HL-60 (cell line): ENCODE measurements at regions not wholly inside any gene's neighbourhood (a gene's known extent, or its start where the extent isn't known, plus 50 kb on each side); places are given as distances from the start of the nearest gene placed in this dataset.

Experiments used
- DNase-seq, 2 experiments: peaks; one replicate each; pipeline ENCODE4 v3.0.0-alpha.2; 2010 to 2020; ENCODE audit warnings: low read depth in 1 of 2, low spot score in 1 of 2
- H3K27ac ChIP-seq: fragments of 250-450 bp; sonication (Bioruptor Pico); replicated peaks from 2 replicates; pipeline ENCODE4 v1.5.1; 2020; ENCODE audit warnings: mild to moderate bottlenecking, moderate library complexity
- H3K27me3 ChIP-seq: fragments of 250-450 bp; sonication (Bioruptor Pico); 2 replicates; pipeline ENCODE4 v1.5.1; 2021; ENCODE audit warnings: mild to moderate bottlenecking, moderate library complexity; ENCODE audit not compliant: insufficient read depth, poor library complexity, severe bottlenecking
- H3K4me3 ChIP-seq: replicated peaks from 2 replicates; pipeline ENCODE4 v1.5.1; 2011; ENCODE audit warnings: mild to moderate bottlenecking, control low read depth, low read length; ENCODE audit not compliant: insufficient read depth
- GABPA ChIP-seq: IDR thresholded peaks from 2 replicates; pipeline ENCODE4 v1.6.1; 2012; ENCODE audit warnings: low read depth
- POLR2AphosphoS5 ChIP-seq: IDR thresholded peaks from 2 replicates; pipeline ENCODE4 v1.6.1; 2012; ENCODE audit warnings: low read depth
- SPI1 ChIP-seq: IDR thresholded peaks from 2 replicates; pipeline ENCODE4 v1.6.1; 2012; ENCODE audit warnings: low read depth, mild to moderate bottlenecking, borderline replicate concordance
- TF ChIP-seq, protein P1 (sequence below): IDR thresholded peaks from 2 replicates; pipeline ENCODE4 v1.6.1; 2012; ENCODE audit warnings: low read depth; ENCODE audit not compliant: insufficient replicate concordance
- TF ChIP-seq, protein P2 (sequence below): IDR thresholded peaks from one replicate; pipeline ENCODE4 v1.5.1; 2011; ENCODE audit warnings: low read length, control low read depth, inconsistent platforms; ENCODE audit not compliant: insufficient read depth

DNA sequence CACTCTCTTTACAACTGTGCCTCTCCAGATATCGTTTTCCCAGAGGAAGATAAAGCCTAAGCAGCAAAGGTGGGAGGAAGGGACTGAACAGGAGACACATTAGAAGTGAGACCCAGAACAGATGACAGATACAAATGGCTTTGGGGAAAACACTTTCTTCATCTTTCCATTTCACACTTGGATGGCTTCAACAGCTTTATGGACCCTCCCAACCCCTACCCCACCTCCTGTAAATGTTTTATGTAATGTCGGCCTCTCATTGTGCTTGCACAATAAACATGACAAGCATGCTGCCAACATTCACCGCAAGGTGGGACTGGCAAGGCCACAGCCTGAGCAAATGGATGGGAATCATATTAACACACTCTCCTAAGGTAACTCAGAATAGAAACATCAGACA, 1088.6 kb downstream of the TUSC7 start:
- no peak for DNase-seq
- no peak overlapping the region for H3K27ac ChIP-seq
- no peak overlapping the region for H3K4me3 ChIP-seq
- no peaks in the 10 kb centered on the region for H3K27me3 ChIP-seq
- TF ChIP-seq GABPA (no peak), SPI1 (no peak), POLR2AphosphoS5 (no peak)
- TF ChIP-seq, protein P1, sequence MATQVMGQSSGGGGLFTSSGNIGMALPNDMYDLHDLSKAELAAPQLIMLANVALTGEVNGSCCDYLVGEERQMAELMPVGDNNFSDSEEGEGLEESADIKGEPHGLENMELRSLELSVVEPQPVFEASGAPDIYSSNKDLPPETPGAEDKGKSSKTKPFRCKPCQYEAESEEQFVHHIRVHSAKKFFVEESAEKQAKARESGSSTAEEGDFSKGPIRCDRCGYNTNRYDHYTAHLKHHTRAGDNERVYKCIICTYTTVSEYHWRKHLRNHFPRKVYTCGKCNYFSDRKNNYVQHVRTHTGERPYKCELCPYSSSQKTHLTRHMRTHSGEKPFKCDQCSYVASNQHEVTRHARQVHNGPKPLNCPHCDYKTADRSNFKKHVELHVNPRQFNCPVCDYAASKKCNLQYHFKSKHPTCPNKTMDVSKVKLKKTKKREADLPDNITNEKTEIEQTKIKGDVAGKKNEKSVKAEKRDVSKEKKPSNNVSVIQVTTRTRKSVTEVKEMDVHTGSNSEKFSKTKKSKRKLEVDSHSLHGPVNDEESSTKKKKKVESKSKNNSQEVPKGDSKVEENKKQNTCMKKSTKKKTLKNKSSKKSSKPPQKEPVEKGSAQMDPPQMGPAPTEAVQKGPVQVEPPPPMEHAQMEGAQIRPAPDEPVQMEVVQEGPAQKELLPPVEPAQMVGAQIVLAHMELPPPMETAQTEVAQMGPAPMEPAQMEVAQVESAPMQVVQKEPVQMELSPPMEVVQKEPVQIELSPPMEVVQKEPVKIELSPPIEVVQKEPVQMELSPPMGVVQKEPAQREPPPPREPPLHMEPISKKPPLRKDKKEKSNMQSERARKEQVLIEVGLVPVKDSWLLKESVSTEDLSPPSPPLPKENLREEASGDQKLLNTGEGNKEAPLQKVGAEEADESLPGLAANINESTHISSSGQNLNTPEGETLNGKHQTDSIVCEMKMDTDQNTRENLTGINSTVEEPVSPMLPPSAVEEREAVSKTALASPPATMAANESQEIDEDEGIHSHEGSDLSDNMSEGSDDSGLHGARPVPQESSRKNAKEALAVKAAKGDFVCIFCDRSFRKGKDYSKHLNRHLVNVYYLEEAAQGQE, result no peak
- TF ChIP-seq, protein P2, sequence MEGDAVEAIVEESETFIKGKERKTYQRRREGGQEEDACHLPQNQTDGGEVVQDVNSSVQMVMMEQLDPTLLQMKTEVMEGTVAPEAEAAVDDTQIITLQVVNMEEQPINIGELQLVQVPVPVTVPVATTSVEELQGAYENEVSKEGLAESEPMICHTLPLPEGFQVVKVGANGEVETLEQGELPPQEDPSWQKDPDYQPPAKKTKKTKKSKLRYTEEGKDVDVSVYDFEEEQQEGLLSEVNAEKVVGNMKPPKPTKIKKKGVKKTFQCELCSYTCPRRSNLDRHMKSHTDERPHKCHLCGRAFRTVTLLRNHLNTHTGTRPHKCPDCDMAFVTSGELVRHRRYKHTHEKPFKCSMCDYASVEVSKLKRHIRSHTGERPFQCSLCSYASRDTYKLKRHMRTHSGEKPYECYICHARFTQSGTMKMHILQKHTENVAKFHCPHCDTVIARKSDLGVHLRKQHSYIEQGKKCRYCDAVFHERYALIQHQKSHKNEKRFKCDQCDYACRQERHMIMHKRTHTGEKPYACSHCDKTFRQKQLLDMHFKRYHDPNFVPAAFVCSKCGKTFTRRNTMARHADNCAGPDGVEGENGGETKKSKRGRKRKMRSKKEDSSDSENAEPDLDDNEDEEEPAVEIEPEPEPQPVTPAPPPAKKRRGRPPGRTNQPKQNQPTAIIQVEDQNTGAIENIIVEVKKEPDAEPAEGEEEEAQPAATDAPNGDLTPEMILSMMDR, result no peak

DNA sequence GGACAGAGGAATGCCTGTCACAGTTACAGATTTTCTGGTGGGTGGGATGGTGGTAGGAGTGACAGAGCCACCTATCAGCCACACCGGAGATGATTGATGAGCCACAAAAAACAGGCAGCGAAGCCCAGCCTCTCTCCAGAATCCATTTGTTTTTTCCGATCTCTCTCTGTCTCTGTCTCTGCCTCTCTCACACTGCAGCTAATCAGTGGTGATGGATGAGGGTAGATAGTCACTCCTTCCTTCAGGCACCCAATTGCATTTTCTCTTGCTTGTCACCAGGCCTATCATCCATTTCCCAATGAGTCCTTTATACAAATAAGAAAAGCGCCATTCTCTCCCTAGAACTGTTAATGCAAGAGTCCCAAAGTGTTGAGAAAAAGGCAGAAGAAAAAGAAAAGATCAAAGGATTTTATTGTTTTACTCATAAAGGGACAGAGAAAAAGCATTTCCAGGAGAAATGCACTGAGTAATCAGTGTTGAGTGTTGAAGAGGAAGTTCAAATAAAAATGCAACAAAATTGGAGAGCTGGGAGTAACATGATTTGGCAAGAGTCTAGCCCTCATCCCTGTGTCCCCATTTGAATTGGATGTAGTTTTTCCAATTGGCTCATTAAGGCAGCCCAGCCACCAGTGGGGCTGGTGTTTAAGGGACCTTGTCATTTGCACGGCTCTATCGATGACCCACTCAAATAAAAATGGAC, 1089.3 kb downstream of the TUSC7 start:
- H3K4me3 ChIP-seq, result no peak overlapping the region
- no peak overlapping the region for H3K27ac ChIP-seq
- H3K27me3 ChIP-seq, result no peaks in the 10 kb centered on the region
- DNase-seq, result no peak
- TF ChIP-seq POLR2AphosphoS5 (no peak), SPI1 (no peak), GABPA (no peak)
- TF ChIP-seq, protein P1, result no peak
- TF ChIP-seq, protein P2, result no peak

DNA sequence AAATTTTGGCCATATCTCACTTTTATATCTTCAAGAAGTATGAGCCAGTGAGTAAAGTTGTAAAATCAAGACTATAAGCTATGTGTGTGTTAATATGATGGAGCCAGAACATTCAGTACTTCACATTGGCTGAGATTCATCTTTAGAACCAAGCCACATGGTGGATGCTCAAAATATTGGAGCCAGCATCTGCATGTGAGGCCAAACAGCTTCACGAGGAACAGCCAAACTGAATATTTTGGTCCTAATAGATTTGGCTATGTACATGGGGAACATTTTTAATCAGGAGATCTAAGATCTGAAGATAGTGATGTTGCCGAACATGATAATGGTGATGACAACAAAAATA, 1089.8 kb downstream of the TUSC7 start:
- Histone ChIP-seq H3K27me3 (no peaks in the 10 kb centered on the region), H3K4me3 (no peak overlapping the region), H3K27ac (no peak overlapping the region)
- TF ChIP-seq, protein P2, result no peak
- TF ChIP-seq, protein P1, result no peak
- TF ChIP-seq SPI1, result no peak
- TF ChIP-seq POLR2AphosphoS5, result no peak
- TF ChIP-seq GABPA, result no peak
- DNase-seq, result no peak
